NCI-H69 (cell line): ENCODE measurements at regions not wholly inside any gene's neighbourhood (a gene's known extent, or its start where the extent isn't known, plus 50 kb on each side); places are given as distances from the start of the nearest gene placed in this dataset.
"Not testable (repeated sequence)": the region's sequence is repeated elsewhere in the genome, so short reads cannot be mapped to it uniquely, and the experiment has no call there.

ENCODE experiments used
- DNase-seq: peaks from one replicate; lab custom pipeline; 2025; lab: John Stamatoyannopoulos, UW

GRCh38 chr15:38073178-38073946, 138.9 kb downstream of the TMCO5A start:
- DNase-seq, result no peak

- no peak for DNase-seq
Observed at GRCh38 chr15:38074029-38074428, 139.6 kb downstream of the TMCO5A start.

GRCh38 chr15:38075466-38075865, 141.0 kb downstream of the TMCO5A start:
- no peak for DNase-seq

GRCh38 chr15:38076786-38077185, 142.3 kb downstream of the TMCO5A start:
- no peak for DNase-seq

GRCh38 chr15:38079236-38079635, 144.8 kb downstream of the TMCO5A start:
- no peak for DNase-seq

- no peak for DNase-seq
Observed at GRCh38 chr15:38080651-38081275, 146.3 kb downstream of the TMCO5A start.

GRCh38 chr15:38084289-38084688, 149.8 kb downstream of the TMCO5A start:
- DNase-seq, result no peak

- no peak for DNase-seq
Observed at GRCh38 chr15:38085114-38085513, 150.7 kb downstream of the TMCO5A start.

GRCh38 chr15:38085931-38086568, 151.6 kb downstream of the TMCO5A start:
- no peak for DNase-seq

- no peak for DNase-seq
Observed at GRCh38 chr15:38086611-38087010, 152.2 kb downstream of the TMCO5A start.

- no peak for DNase-seq
Observed at GRCh38 chr15:38088971-38089370, 154.5 kb downstream of the TMCO5A start.

- no peak for DNase-seq
Observed at GRCh38 chr15:38090223-38090622, 155.8 kb downstream of the TMCO5A start.

GRCh38 chr15:38090678-38091077, 156.2 kb downstream of the TMCO5A start:
- DNase-seq, result no peak

- no peak for DNase-seq
Observed at GRCh38 chr15:38091078-38091645, 156.7 kb downstream of the TMCO5A start.

- DNase-seq, result no peak
Observed at GRCh38 chr15:38093931-38094330, 158.7 kb upstream of the SPRED1 start.

GRCh38 chr15:38102972-38103371, 149.7 kb upstream of the SPRED1 start:
- DNase-seq, result no peak

- no peak for DNase-seq
Observed at GRCh38 chr15:38103564-38103963, 149.1 kb upstream of the SPRED1 start.

- DNase-seq, result no peak
Observed at GRCh38 chr15:38111070-38111469, 141.6 kb upstream of the SPRED1 start.

GRCh38 chr15:38112406-38112805, 140.2 kb upstream of the SPRED1 start:
- no peak for DNase-seq

- DNase-seq, result no peak
Observed at GRCh38 chr15:38115121-38115520, 137.5 kb upstream of the SPRED1 start.

GRCh38 chr15:38117781-38118180, 134.9 kb upstream of the SPRED1 start:
- no peak for DNase-seq

- DNase-seq, result not testable (repeated sequence)
Observed at GRCh38 chr15:38119865-38120264, 132.8 kb upstream of the SPRED1 start.

GRCh38 chr15:38127306-38127771, 125.3 kb upstream of the SPRED1 start:
- no peak for DNase-seq
